ENCODE measurements at regions not wholly inside any gene's neighbourhood (a gene's known extent, or its start where the extent isn't known, plus 50 kb on each side); places are given as distances from the start of the nearest gene placed in this dataset.

DNA sequence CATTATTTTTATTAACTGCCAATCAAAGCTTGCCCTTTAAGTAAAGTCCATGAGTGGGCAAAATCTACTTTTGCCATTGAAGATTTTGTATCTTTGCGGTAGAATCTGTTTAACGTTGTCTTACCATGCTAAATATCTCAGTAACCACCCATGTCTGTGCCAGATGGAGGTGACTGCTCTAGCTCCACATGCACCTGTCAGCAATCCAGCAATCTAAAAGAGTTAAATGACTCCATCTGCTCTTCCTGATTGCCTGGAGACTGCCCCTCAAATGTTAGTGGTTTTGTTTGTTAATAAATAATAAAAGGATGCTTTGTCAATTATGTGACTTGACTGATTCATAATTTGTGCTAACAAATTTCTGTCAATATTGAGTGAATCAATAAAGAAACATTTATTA, 141.7 kb downstream of the RBM43 start:
- TF ChIP-seq, protein P1, sequence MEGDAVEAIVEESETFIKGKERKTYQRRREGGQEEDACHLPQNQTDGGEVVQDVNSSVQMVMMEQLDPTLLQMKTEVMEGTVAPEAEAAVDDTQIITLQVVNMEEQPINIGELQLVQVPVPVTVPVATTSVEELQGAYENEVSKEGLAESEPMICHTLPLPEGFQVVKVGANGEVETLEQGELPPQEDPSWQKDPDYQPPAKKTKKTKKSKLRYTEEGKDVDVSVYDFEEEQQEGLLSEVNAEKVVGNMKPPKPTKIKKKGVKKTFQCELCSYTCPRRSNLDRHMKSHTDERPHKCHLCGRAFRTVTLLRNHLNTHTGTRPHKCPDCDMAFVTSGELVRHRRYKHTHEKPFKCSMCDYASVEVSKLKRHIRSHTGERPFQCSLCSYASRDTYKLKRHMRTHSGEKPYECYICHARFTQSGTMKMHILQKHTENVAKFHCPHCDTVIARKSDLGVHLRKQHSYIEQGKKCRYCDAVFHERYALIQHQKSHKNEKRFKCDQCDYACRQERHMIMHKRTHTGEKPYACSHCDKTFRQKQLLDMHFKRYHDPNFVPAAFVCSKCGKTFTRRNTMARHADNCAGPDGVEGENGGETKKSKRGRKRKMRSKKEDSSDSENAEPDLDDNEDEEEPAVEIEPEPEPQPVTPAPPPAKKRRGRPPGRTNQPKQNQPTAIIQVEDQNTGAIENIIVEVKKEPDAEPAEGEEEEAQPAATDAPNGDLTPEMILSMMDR (IDR thresholded peaks at IDR 0.05; ENCODE audit: unreplicated experiment) = no peak
- no peaks in the 10 kb centered on the region for H3K27me3 Mint-ChIP-seq (ENCODE audit: low read depth)
- no peak overlapping the region for H3K27ac Mint-ChIP-seq
- H3K4me3 Mint-ChIP-seq = no peak overlapping the region
- DNase-seq (ENCODE audit: low spot score in 2 of 2, unreplicated experiment in 2 of 2) = no peak
- H3K9me3 Mint-ChIP-seq = peaks cover 22% of the 10 kb centered on the region
- no peaks in the 10 kb centered on the region for H3K4me1 Mint-ChIP-seq
- H3K36me3 Mint-ChIP-seq = peaks cover 5% of the 10 kb centered on the region

DNA sequence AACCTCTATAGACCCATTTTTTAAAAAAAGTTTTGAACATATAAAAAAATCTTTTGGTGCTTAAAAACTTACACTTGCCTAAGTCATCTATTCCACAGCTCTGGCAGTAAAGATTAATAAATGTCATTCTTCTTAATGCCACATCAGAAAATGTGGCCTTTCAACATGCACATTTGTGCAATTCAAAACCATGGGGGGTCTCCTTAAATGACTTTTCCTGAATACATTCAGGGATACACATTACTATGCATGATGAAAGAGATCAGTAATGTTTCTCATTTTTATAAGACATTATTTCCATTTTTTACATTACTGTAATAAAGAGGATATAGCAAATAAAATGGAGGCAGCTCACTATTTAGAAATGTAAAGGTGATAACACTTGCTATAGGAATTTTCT, 142.3 kb downstream of the RBM43 start:
- Mint-ChIP-seq H3K9me3 (peaks cover 18% of the 10 kb centered on the region), H3K27me3 (ENCODE audit: low read depth) (no peaks in the 10 kb centered on the region), H3K27ac (no peak overlapping the region), H3K4me3 (no peak overlapping the region), H3K4me1 (no peaks in the 10 kb centered on the region), H3K36me3 (peaks cover 5% of the 10 kb centered on the region)
- no peak for DNase-seq (ENCODE audit: low spot score in 2 of 2, unreplicated experiment in 2 of 2)
- TF ChIP-seq, protein P1 (IDR thresholded peaks at IDR 0.05; ENCODE audit: unreplicated experiment) = no peak

DNA sequence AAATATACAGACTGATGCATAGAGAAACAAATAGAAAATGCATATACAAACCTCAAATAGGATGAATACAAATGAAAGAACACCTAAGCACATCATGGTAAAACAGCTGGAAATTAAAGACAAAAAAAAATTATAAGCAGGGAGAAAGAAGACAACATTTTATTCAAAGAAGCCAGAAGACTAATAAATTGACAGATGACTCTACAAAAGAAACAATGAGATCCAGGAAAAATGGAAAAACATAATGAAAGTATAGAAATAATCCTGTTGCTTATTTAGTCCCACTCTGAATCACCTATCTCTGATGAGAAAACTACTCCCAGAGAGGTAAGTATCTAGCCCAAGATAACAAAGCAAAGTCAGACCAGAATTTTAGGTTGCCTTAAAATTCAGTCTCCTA, 143.4 kb downstream of the RBM43 start:
- DNase-seq (ENCODE audit: low spot score in 2 of 2, unreplicated experiment in 2 of 2) = no peak
- Mint-ChIP-seq H3K27ac (no peak overlapping the region), H3K27me3 (ENCODE audit: low read depth) (no peaks in the 10 kb centered on the region), H3K9me3 (peaks cover 16% of the 10 kb centered on the region), H3K4me3 (no peak overlapping the region), H3K36me3 (peaks cover 5% of the 10 kb centered on the region), H3K4me1 (no peaks in the 10 kb centered on the region)
- TF ChIP-seq, protein P1 (IDR thresholded peaks at IDR 0.05; ENCODE audit: unreplicated experiment) = no peak

DNA sequence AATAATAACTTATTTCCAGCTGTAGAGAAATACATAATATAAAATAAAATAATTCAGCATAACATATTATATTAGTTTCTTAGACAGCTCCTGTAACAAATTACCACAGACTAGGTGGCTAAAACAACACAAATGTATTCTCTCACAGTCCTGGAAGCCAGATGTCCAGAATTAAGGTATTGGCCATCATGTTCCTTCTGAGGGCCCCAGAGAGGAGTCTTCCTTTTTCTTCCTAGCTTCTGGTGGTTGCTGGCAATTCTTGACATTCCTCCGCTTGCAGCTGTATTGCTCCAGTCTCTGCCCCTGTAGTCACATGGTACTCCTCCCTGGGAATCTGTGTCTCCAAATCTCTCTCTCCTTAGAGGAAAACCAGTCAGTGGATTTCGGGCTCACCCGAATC, 146.8 kb downstream of the RBM43 start:
- TF ChIP-seq, protein P1 (IDR thresholded peaks at IDR 0.05; ENCODE audit: unreplicated experiment) = no peak
- Mint-ChIP-seq H3K4me1 (no peaks in the 10 kb centered on the region), H3K27me3 (ENCODE audit: low read depth) (no peaks in the 10 kb centered on the region), H3K36me3 (peaks cover 5% of the 10 kb centered on the region), H3K9me3 (peaks cover 21% of the 10 kb centered on the region), H3K27ac (no peak overlapping the region), H3K4me3 (no peak overlapping the region)
- DNase-seq (ENCODE audit: low spot score in 2 of 2, unreplicated experiment in 2 of 2) = no peak

DNA sequence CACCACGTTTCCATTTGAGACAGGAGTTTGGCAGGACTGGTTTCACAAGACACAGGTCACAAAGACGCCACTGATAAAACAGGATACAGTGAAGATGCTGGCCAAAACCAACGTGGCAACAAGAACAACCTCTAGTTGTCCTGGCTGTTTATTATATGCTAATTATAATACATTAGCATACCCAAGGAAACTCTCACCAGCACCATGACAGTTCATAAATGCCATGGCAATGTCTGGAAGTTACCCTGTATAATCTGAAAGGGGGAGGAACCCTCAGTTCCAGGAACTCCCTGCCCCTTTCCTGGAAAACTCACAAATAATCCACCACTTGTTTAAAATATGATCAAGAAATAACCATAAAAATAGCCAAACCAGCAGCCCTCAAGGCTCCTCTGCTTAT, 148.3 kb downstream of the RBM43 start:
- TF ChIP-seq, protein P1 (IDR thresholded peaks at IDR 0.05; ENCODE audit: unreplicated experiment) = no peak
- Mint-ChIP-seq H3K27ac (no peak overlapping the region), H3K4me1 (no peaks in the 10 kb centered on the region), H3K9me3 (peaks cover 22% of the 10 kb centered on the region), H3K4me3 (no peak overlapping the region), H3K27me3 (ENCODE audit: low read depth) (no peaks in the 10 kb centered on the region), H3K36me3 (peaks cover 3% of the 10 kb centered on the region)
- DNase-seq (ENCODE audit: low spot score in 2 of 2, unreplicated experiment in 2 of 2) = no peak

Data from mesothelial cell of epicardium (in vitro differentiated cells).